Peyer's patch (tissue), 4 donors: ENCODE measurements at regions not wholly inside any gene's neighbourhood (a gene's known extent, or its start where the extent isn't known, plus 50 kb on each side); places are given as distances from the start of the nearest gene placed in this dataset.

Experiments
- DNase-seq, 3 donors: peaks; one replicate each; pipeline ENCODE4 v3.0.0-alpha.2; 2017 to 2019
- H3K27ac ChIP-seq, 4 donors: fragments of 200-600 bp; sonication (generic); one replicate each; pipeline ENCODE4 v1.5.1; 2016 to 2019
- H3K27me3 ChIP-seq, 2 donors: fragments of 200-600 bp; sonication (generic); one replicate each; pipeline ENCODE4 v1.5.1; 2019
- H3K36me3 ChIP-seq, 3 donors: fragments of 200-600 bp; sonication (generic); one replicate each; pipeline ENCODE4 v1.5.1; 2016 to 2019
- H3K4me1 ChIP-seq, 4 donors: fragments of 200-600 bp; sonication (generic); one replicate each; pipeline ENCODE4 v1.5.1; 2016 to 2019
- H3K4me3 ChIP-seq, 4 donors: fragments of 200-600 bp; sonication (generic); 1 replicate in 3 of 4; 2 replicates in 1 of 4; pipeline ENCODE4 v1.5.1; 2016 to 2019; ENCODE audit warnings: mild to moderate bottlenecking in 1 of 4
- H3K9me3 ChIP-seq, 4 donors: fragments of 200-600 bp; sonication (generic); one replicate each; pipeline ENCODE4 v1.5.1; 2016 to 2019; ENCODE audit warnings: mild to moderate bottlenecking in 1 of 4
- CTCF ChIP-seq, 6 experiments: fragments of 450-650 bp in 4 of 6; fragments of 200-600 bp in 2 of 6; sonication (generic) in 1 of 6; IDR thresholded peaks; one replicate each; pipeline ENCODE4 v1.5.1; 2017 to 2019; ENCODE audit warnings: antibody characterized with exemption in 6 of 6, mild to moderate bottlenecking in 3 of 6, moderate library complexity in 1 of 6
- POLR2A ChIP-seq, 2 donors: fragments of 450-650 bp; IDR thresholded peaks; one replicate each; pipeline ENCODE4 v1.5.1; 2017; ENCODE audit warnings: antibody characterized with exemption in 2 of 2, mild to moderate bottlenecking in 2 of 2, moderate library complexity in 2 of 2

GRCh38 chr3:22236490-22237270, 485.7 kb upstream of the ZNF385D start:
- TF ChIP-seq POLR2A (IDR thresholded peaks at IDR 0.05) = no peak
- TF ChIP-seq CTCF (IDR thresholded peaks at IDR 0.05) = no peak
- no peak overlapping the region for H3K27ac ChIP-seq
- no peak overlapping the region for H3K4me3 ChIP-seq
- DNase-seq = no peak
- H3K4me1 ChIP-seq = no peaks in the 10 kb centered on the region
- no peaks in the 10 kb centered on the region for H3K36me3 ChIP-seq
- no peaks in the 10 kb centered on the region for H3K27me3 ChIP-seq
- no peaks in the 10 kb centered on the region for H3K9me3 ChIP-seq

- DNase-seq = no peak
- no peak for TF ChIP-seq CTCF (IDR thresholded peaks at IDR 0.05)
- TF ChIP-seq POLR2A (IDR thresholded peaks at IDR 0.05) = no peak
- Histone ChIP-seq H3K4me1 (no peaks in the 10 kb centered on the region), H3K36me3 (no peaks in the 10 kb centered on the region), H3K27me3 (no peaks in the 10 kb centered on the region), H3K9me3 (no peaks in the 10 kb centered on the region), H3K27ac (no peak overlapping the region), H3K4me3 (no peak overlapping the region)
Observed at GRCh38 chr3:22239011-22239410, 488.0 kb upstream of the ZNF385D start.

DNA sequence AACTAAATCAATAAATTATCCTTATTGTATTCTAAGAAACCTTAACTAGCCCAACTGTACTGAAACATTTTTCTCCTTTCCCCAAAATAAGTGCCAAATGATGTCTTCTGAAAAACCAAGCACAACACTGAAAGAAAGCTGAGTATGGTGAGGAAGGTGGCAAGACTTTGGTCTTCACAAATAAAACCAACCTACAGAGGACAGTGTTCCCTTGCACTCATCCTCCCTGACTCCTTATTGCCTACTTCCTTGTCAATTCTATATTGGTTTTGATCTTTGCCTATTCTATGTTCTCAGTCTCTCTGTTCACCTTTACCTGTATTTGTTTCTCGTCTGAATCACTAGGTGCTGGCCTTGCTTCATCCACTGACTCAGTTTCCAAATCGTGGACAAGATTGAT, 490.1 kb upstream of the ZNF385D start:
- Histone ChIP-seq H3K27me3 (no peaks in the 10 kb centered on the region), H3K27ac (no peak overlapping the region), H3K4me3 (no peak overlapping the region), H3K4me1 (no peaks in the 10 kb centered on the region), H3K36me3 (no peaks in the 10 kb centered on the region), H3K9me3 (no peaks in the 10 kb centered on the region)
- no peak for DNase-seq
- no peak for TF ChIP-seq POLR2A (IDR thresholded peaks at IDR 0.05)
- no peak for TF ChIP-seq CTCF (IDR thresholded peaks at IDR 0.05)

DNA sequence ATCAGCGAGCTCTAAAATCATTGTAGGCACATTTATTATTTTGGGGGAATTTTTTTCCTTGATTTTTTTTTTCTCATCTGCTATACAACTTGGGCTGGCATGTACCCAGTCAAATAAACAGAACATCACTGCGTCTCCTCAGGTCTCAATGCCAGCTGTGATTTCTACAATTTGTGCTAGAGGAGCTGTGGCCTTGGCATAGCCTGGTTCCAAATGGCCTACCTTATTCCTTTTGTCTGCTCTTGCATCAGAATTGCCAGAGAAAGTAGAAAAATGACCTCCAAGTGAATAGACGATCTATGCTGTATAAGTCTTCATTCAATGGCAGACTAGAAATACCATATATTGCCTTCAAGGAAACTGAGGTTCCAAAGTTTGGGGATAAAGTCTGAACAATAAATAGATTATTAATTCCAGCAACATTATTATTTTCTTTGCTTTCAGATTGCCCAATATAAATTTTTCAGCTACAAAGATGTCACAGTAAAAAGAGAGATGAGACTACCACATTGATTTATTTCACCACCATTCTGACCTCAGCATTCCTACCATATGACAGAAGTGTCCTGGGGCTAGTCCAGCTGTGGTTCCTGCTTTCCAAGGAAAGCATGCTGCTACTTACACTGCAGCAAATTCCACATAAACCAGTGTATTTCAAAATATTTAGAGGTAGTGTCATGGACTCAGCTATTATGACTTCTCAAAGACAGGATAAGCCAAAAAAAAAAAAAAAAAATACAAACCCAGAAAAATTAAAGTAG, 493.9 kb upstream of the ZNF385D start:
- Histone ChIP-seq H3K9me3 (no peaks in the 10 kb centered on the region), H3K27me3 (no peaks in the 10 kb centered on the region), H3K36me3 (no peaks in the 10 kb centered on the region), H3K4me1 (no peaks in the 10 kb centered on the region), H3K4me3 (no peak overlapping the region), H3K27ac (no peak overlapping the region)
- TF ChIP-seq POLR2A (IDR thresholded peaks at IDR 0.05) (no peak), CTCF (IDR thresholded peaks at IDR 0.05) (no peak)
- DNase-seq = no peak

DNA sequence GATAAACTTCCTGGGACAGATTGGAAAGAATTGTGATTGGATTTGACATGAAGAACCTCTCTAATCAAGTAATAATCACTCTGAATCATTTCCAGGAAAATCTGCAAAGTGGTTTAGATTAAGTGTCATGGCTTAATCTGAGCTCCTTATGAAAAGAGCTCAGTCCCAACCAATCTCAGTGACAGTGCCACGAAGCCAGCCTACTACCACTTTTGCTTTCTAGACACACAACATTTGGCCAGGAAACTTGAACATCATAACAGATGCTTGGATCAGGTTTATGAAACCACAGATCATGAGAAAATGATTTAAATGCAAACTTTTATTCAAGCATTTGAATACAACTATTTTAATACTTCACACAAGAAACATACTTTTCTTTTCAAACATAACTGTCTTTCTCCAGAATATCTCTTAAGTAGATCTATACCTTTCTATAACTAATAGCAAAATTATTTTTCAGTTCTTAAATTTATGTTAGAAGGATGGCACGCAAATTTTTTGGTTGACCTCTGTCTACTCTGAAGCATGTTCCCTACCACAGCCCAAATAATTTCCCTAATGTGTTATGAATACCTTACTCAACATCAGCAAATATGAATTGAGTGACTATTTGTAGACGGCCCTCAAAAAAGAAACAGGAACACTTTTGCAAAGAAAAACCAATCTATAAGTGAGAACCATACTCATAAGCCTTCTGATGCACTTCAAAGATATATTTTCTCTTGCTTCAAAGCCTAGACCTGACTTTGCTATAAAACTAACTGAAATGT, 495.0 kb upstream of the ZNF385D start:
- no peak for TF ChIP-seq CTCF (IDR thresholded peaks at IDR 0.05)
- no peak for TF ChIP-seq POLR2A (IDR thresholded peaks at IDR 0.05)
- no peak overlapping the region for H3K27ac ChIP-seq
- no peaks in the 10 kb centered on the region for H3K4me1 ChIP-seq
- H3K4me3 ChIP-seq = no peak overlapping the region
- H3K9me3 ChIP-seq = no peaks in the 10 kb centered on the region
- no peak for DNase-seq
- H3K36me3 ChIP-seq = no peaks in the 10 kb centered on the region
- H3K27me3 ChIP-seq = no peaks in the 10 kb centered on the region
